K562 (cell line): ENCODE measurements at regions not wholly inside any gene's neighbourhood (a gene's known extent, or its start where the extent isn't known, plus 50 kb on each side); places are given as distances from the start of the nearest gene placed in this dataset.
A peak's percentile ranks its signal among the peaks of the same experiment; 100 is the strongest.

Source experiments
- ATAC-seq: fragments of 200-7000 bp; cut with Tn5 transposase; 3 replicates; pipeline ENCODE4 v1.9.1; 2020; ENCODE audit warnings: moderate library complexity
- BruUV-seq: library from RNA; stranded (reverse); fragments of 400-500 nt; replicated peaks from 2 replicates; lab custom pipeline; 2021; lab: Mats Ljungman, UMichigan
- CTCF ChIA-PET: fragments of 300-600 bp; formaldehyde crosslinking; extraction: SDS; loops from one replicate; lab custom pipeline; 2021; ENCODE audit warnings: low intra/inter-chr PET ratio; lab: Yijun Ruan, JAX
- POLR2A ChIA-PET: fragments of 300-600, 350-650 bp; sonication (Branson Sonifier 250); formaldehyde crosslinking; extraction: SDS; loops from one replicate; lab custom pipeline; 2021; ENCODE audit warnings: antibody characterized with exemption, inconsistent platforms; lab: Yijun Ruan, JAX
- DNase-seq, 4 experiments: peaks; one replicate each; pipeline versions ENCODE4 v3.0.0 to v3.0.0-alpha.2; 2011 to 2018; ENCODE audit warnings: low spot score in 3 of 4, mixed read lengths in 3 of 4; ENCODE audit errors: extremely low read depth in 1 of 4
- FAIRE-seq: peaks from 2 replicates; lab custom pipeline; 2011; peaks lifted over from hg19 to GRCh38; lab: Jason Lieb, UNC
- H2AFZ ChIP-seq: 2 replicates; pipeline ENCODE4 v1.6.0; 2011; ENCODE audit warnings: low read depth, low read length, control low read depth, inconsistent platforms
- H3K27ac ChIP-seq: fragments of 200-600 bp; 3 replicates; pipeline ENCODE4 v1.8.0; 2011; ENCODE audit warnings: low read depth, mild to moderate bottlenecking, control low read depth, inconsistent platforms, low read length, moderate library complexity, mixed read lengths; ENCODE audit errors: extremely low read depth
- H3K27me3 ChIP-seq, 2 experiments: fragments of 300-600 bp in 1 of 2; 2 replicates in 1 of 2; 3 replicates in 1 of 2; pipeline versions ENCODE4 v1.6.0 to v1.8.0; 2011; ENCODE audit warnings: inconsistent platforms in 2 of 2, low read length in 2 of 2, mild to moderate bottlenecking in 1 of 2, mixed read lengths in 1 of 2, moderate library complexity in 1 of 2; ENCODE audit not compliant: control insufficient read depth in 2 of 2, insufficient read depth in 2 of 2
- H3K36me3 ChIP-seq: fragments of 300-600 bp; 3 replicates; pipeline ENCODE4 v1.8.0; 2011; ENCODE audit warnings: mild to moderate bottlenecking, low read length, inconsistent platforms; ENCODE audit not compliant: control insufficient read depth, insufficient read depth
- H3K4me1 ChIP-seq, 2 experiments: fragments of 200-600 bp in 1 of 2; replicated peaks in 1 of 2; 2 replicates in 1 of 2; 3 replicates in 1 of 2; pipeline versions ENCODE4 v1.5.1 to v1.8.0; 2011; ENCODE audit warnings: inconsistent platforms in 2 of 2, low read length in 2 of 2, mild to moderate bottlenecking in 1 of 2, mixed read lengths in 1 of 2, moderate library complexity in 1 of 2; ENCODE audit not compliant: control insufficient read depth in 2 of 2, insufficient read depth in 2 of 2
- H3K4me2 ChIP-seq: 2 replicates; pipeline ENCODE4 v1.6.1; 2011; ENCODE audit warnings: low read length, control low read depth, inconsistent platforms, mixed read lengths; ENCODE audit not compliant: insufficient read depth
- H3K4me3 ChIP-seq: fragments of 200-600 bp; sonication (generic), shearing (Covaris generic); 2 replicates; pipeline ENCODE4 v1.5.1; 2016; ENCODE audit warnings: control low read depth, inconsistent platforms
- H3K79me2 ChIP-seq: fragments of 200-600 bp; 3 replicates; pipeline ENCODE4 v1.8.0; 2011; ENCODE audit warnings: low read length, inconsistent platforms; ENCODE audit not compliant: control insufficient read depth, insufficient read depth
- H3K9ac ChIP-seq, 2 experiments: 2 replicates each; pipeline versions ENCODE4 v1.6.0 to v1.6.1; 2011; ENCODE audit warnings: low read depth in 2 of 2, low read length in 2 of 2, control low read depth in 1 of 2, inconsistent platforms in 1 of 2, mild to moderate bottlenecking in 1 of 2, mixed read lengths in 1 of 2; ENCODE audit not compliant: insufficient read depth in 1 of 2
- H3K9me1 ChIP-seq: one replicate; pipeline ENCODE4 v1.6.0; 2011; ENCODE audit warnings: inconsistent platforms, mild to moderate bottlenecking, low read length, moderate library complexity; ENCODE audit not compliant: control insufficient read depth, insufficient read depth
- H3K9me3 ChIP-seq: replicated peaks from 2 replicates; pipeline ENCODE4 v1.5.1; 2011; ENCODE audit warnings: low read depth, low read length, inconsistent platforms; ENCODE audit not compliant: control insufficient read depth, insufficient read depth
- H4K20me1 ChIP-seq: replicated peaks from 2 replicates; pipeline ENCODE4 v1.6.1; 2011; ENCODE audit warnings: low read length, inconsistent platforms, mixed read lengths; ENCODE audit not compliant: control insufficient read depth, insufficient read depth
- CBX8 ChIP-seq: fragments of 200-600 bp; sonication (generic); IDR thresholded peaks from 2 replicates; pipeline ENCODE4 v1.6.1; 2012; ENCODE audit warnings: borderline replicate concordance, mixed run types, low read depth, mild to moderate bottlenecking, moderate library complexity, mixed read lengths, low read length, control low read depth, inconsistent platforms; ENCODE audit not compliant: poor library complexity, severe bottlenecking; ENCODE audit errors: extremely low read depth
- CCAR2 ChIP-seq: fragments of 200-400 bp; formaldehyde crosslinking; IDR thresholded peaks from 2 replicates; pipeline ENCODE4 v1.6.1; 2017; ENCODE audit warnings: mild to moderate bottlenecking, low read depth, low read length
- CREB1 ChIP-seq, 2 experiments: sonication (generic) in 1 of 2; formaldehyde crosslinking in 1 of 2; IDR thresholded peaks; 2 replicates each; pipeline versions ENCODE4 v1.6.1 to v1.8.0; 2012 to 2022; ENCODE audit warnings: inconsistent platforms in 1 of 2, mild to moderate bottlenecking in 1 of 2, missing genetic modification reagents in 1 of 2, moderate library complexity in 1 of 2
- FOXK1 ChIP-seq: sonication (generic); formaldehyde crosslinking; IDR thresholded peaks from 2 replicates; pipeline ENCODE4 v1.8.0; 2022; ENCODE audit warnings: missing genetic modification reagents, mild to moderate bottlenecking, borderline replicate concordance
- FOXO4 ChIP-seq: fragments of 450-650 bp; formaldehyde crosslinking; IDR thresholded peaks from 2 replicates; pipeline ENCODE4 v1.4.0; 2020; ENCODE audit warnings: mild to moderate bottlenecking, moderate library complexity
- ID3 ChIP-seq, 2 experiments: fragments of 250-450 bp in 1 of 2; fragments of 450-650 bp in 1 of 2; sonication (Bioruptor Pico) in 1 of 2; IDR thresholded peaks; 2 replicates each; pipeline versions ENCODE4 v1.6.1 to v1.8.0; 2016 to 2021; ENCODE audit warnings: mild to moderate bottlenecking in 2 of 2, moderate library complexity in 2 of 2, missing compliant biosample characterization in 1 of 2, missing genetic modification characterization in 1 of 2
- MEF2D ChIP-seq: conservative IDR thresholded peaks from 2 replicates; pipeline ENCODE4 v1.6.1; 2016; ENCODE audit warnings: low read depth, missing genetic modification characterization, missing compliant biosample characterization
- NCOA6 ChIP-seq: fragments of 450-650 bp; IDR thresholded peaks from 2 replicates; pipeline ENCODE4 v1.6.1; 2017; ENCODE audit warnings: mild to moderate bottlenecking
- NFRKB ChIP-seq: fragments of 450-650 bp; IDR thresholded peaks from 2 replicates; pipeline ENCODE4 v1.6.1; 2016; ENCODE audit warnings: low read depth
- POLR2AphosphoS5 ChIP-seq: IDR thresholded peaks from 2 replicates; pipeline ENCODE4 v1.6.1; 2011; ENCODE audit warnings: mild to moderate bottlenecking, low read depth, low read length, moderate library complexity; ENCODE audit not compliant: control insufficient read depth, insufficient read depth
- POLR2B ChIP-seq: fragments of 450-650 bp; IDR thresholded peaks from 2 replicates; pipeline ENCODE4 v1.6.1; 2018; ENCODE audit warnings: low read depth; ENCODE audit not compliant: partially characterized antibody
- TBL1XR1 ChIP-seq, 2 experiments: IDR thresholded peaks; 2 replicates each; pipeline ENCODE4 v1.6.1; 2012; ENCODE audit warnings: improper control_type of control experiment in 2 of 2, low read length in 2 of 2, mild to moderate bottlenecking in 1 of 2
- ZBTB2 ChIP-seq: fragments of 450-650 bp; IDR thresholded peaks from 2 replicates; pipeline ENCODE4 v1.6.1; 2016; ENCODE audit warnings: antibody characterized with exemption
- ZC3H11A ChIP-seq: IDR thresholded peaks from 2 replicates; pipeline ENCODE4 v1.6.1; 2012; ENCODE audit warnings: low read depth, low read length, improper control_type of control experiment
- ZKSCAN8 ChIP-seq: fragments of 200-800 bp; sonication (Bioruptor generic); IDR thresholded peaks from 2 replicates; pipeline ENCODE4 v1.6.1; 2016; ENCODE audit warnings: missing genetic modification characterization, missing compliant biosample characterization
- ZNF165 ChIP-seq: fragments of 250-450 bp; sonication (Bioruptor Pico); IDR thresholded peaks from 2 replicates; pipeline ENCODE4 v1.4.0; 2020; ENCODE audit warnings: borderline replicate concordance
- ZNF57 ChIP-seq: fragments of 450-650 bp; formaldehyde crosslinking; IDR thresholded peaks from 2 replicates; pipeline ENCODE4 v1.4.0; 2020; ENCODE audit warnings: mild to moderate bottlenecking, moderate library complexity
- ZNF668 ChIP-seq: fragments of 250-450 bp; sonication (Bioruptor Pico); IDR thresholded peaks from 2 replicates; pipeline ENCODE4 v1.8.0; 2022; ENCODE audit warnings: mild to moderate bottlenecking, inconsistent platforms
- WGBS: fragments of 100-300 bp; shearing (Covaris generic); methylation state at CpG from one replicate; pipeline ENCODE4 v1.1.6; 2016; ENCODE audit warnings: low coverage, mixed read lengths; ENCODE audit not compliant: insufficient coverage; ENCODE audit errors: missing lambda C conversion rate; 5-methylcytosine and 5-hydroxymethylcytosine counted together
- in situ Hi-C: fragments of 300-500 bp; cut with MboI; formaldehyde crosslinking; loops from 4 replicates; pipeline ENCODE4 v1.15.0; 2018; ENCODE audit warnings: inconsistent platforms, mixed read lengths
- intact Hi-C: fragments of 100-400 bp; cut with micrococcal nuclease; formaldehyde crosslinking; loops from 2 replicates; pipeline ENCODE4 v1.14.2; 2022

GRCh38 chr2:157172866-157173578, 84.5 kb upstream of the GALNT5 start:
- in situ Hi-C loops, result no loop called here
- H3K4me2 ChIP-seq, result no peak overlapping the region
- POLR2A ChIA-PET, result no interaction called here
- CTCF ChIA-PET, result no interaction called here
- intact Hi-C loops, result no loop called here
- no peaks in the 10 kb centered on the region for H3K9me1 ChIP-seq
- DNase-seq, result no peak
- 29% methylated on average over 3 of the region's 3 CpGs for WGBS
- no peak for FAIRE-seq
- H3K9ac ChIP-seq, result no peak overlapping the region
- H3K36me3 ChIP-seq, result no peaks in the 10 kb centered on the region
- no peak overlapping the region for H3K4me3 ChIP-seq
- no peak overlapping the region for H3K27ac ChIP-seq
- no peaks in the 10 kb centered on the region for H3K4me1 ChIP-seq
- H3K9me3 ChIP-seq, result no peaks in the 10 kb centered on the region
- no TSS peak for BruUV-seq
- ATAC-seq, result no peak
- H2AFZ ChIP-seq, result peak overlapping the region; percentile 71
- H4K20me1 ChIP-seq, result no peaks in the 10 kb centered on the region
- no peaks in the 10 kb centered on the region for H3K27me3 ChIP-seq
- no peaks in the 10 kb centered on the region for H3K79me2 ChIP-seq
- TF ChIP-seq ZBTB2, result no peak
- no peak for TF ChIP-seq FOXK1 (CRISPR knock-in tag)
- TF ChIP-seq MEF2D (tag), result no peak
- TF ChIP-seq CBX8, result no peak
- TF ChIP-seq ZC3H11A, result no peak
- no peak for TF ChIP-seq ZNF57 (CRISPR knock-in tag)
- no peak for TF ChIP-seq ZKSCAN8 (CRISPR knock-in tag)
- no peak for TF ChIP-seq ZNF165 (CRISPR knock-in tag)
- TF ChIP-seq NFRKB, result no peak
- no peak for TF ChIP-seq NCOA6
- TF ChIP-seq ZNF668 (CRISPR knock-in tag), result no peak
- TF ChIP-seq CREB1 (IDR thresholded peaks at IDR 0.05), result no peak
- TF ChIP-seq CREB1 (CRISPR knock-in tag; IDR thresholded peaks at IDR 0.05), result no peak
- TF ChIP-seq FOXO4, result no peak
- no peak for TF ChIP-seq TBL1XR1 (IDR thresholded peaks at IDR 0.05; ENCODE audit: low read length in 2 of 2)
- TF ChIP-seq CCAR2, result no peak
- no peak for TF ChIP-seq POLR2AphosphoS5
- no peak for TF ChIP-seq POLR2B
- TF ChIP-seq ID3 (CRISPR knock-in tag; IDR thresholded peaks at IDR 0.05), result no peak
- TF ChIP-seq ID3 (tag; IDR thresholded peaks at IDR 0.05), result no peak
